Panc1 (cell line): ENCODE measurements at regions not wholly inside any gene's neighbourhood (a gene's known extent, or its start where the extent isn't known, plus 50 kb on each side); places are given as distances from the start of the nearest gene placed in this dataset.

ENCODE experiments used
- ATAC-seq: fragments of 200-7000 bp; cut with Tn5 transposase; 2 replicates; pipeline ENCODE4 v1.9.1; 2020; ENCODE audit warnings: mild to moderate bottlenecking, moderate library complexity
- BruUV-seq: library from RNA; stranded (reverse); fragments of 400-500 nt; replicated peaks from 2 replicates; lab custom pipeline; 2021; lab: Mats Ljungman, UMichigan
- CTCF ChIA-PET: fragments of 300-600 bp; sonication (Branson Sonifier 250); formaldehyde crosslinking; loops from one replicate; lab custom pipeline; 2022; ENCODE audit warnings: antibody characterized with exemption; lab: Charles Lee
- POLR2A ChIA-PET: fragments of 300-600 bp; sonication (Branson Sonifier 250); formaldehyde crosslinking; loops from one replicate; lab custom pipeline; 2022; ENCODE audit warnings: antibody characterized with exemption; lab: Charles Lee
- DNase-seq: peaks from one replicate; pipeline ENCODE4 v3.0.0-alpha.2; 2010; ENCODE audit warnings: low read depth, low spot score
- H3K27ac ChIP-seq: 2 replicates; pipeline ENCODE4 v1.5.1; 2011; ENCODE audit warnings: mild to moderate bottlenecking, low read length, inconsistent platforms
- H3K27me3 ChIP-seq: fragments of 200-500 bp; sonication (Bioruptor generic); 2 replicates; pipeline ENCODE4 v1.6.0; 2014; ENCODE audit warnings: low read length, inconsistent platforms; ENCODE audit not compliant: control insufficient read depth, insufficient read depth
- H3K36me3 ChIP-seq: fragments of 200-500 bp; sonication (Bioruptor generic); 2 replicates; pipeline ENCODE4 v1.5.1; 2014; ENCODE audit warnings: inconsistent platforms, mild to moderate bottlenecking, low read length, moderate library complexity; ENCODE audit not compliant: control insufficient read depth, insufficient read depth
- H3K4me1 ChIP-seq: 2 replicates; pipeline ENCODE4 v1.5.1; 2011; ENCODE audit warnings: inconsistent platforms, mild to moderate bottlenecking, low read length, moderate library complexity; ENCODE audit not compliant: control insufficient read depth, insufficient read depth
- H3K4me3 ChIP-seq, 2 experiments: 2 replicates each; pipeline ENCODE4 v1.5.1; 2011 to 2012; ENCODE audit warnings: low read depth in 2 of 2, low read length in 2 of 2, mild to moderate bottlenecking in 2 of 2, inconsistent platforms in 1 of 2, moderate library complexity in 1 of 2
- H3K9me3 ChIP-seq: fragments of 200-500 bp; sonication (Bioruptor generic); 2 replicates; pipeline ENCODE4 v1.5.1; 2014; ENCODE audit warnings: low read depth, mild to moderate bottlenecking, inconsistent platforms, low read length, moderate library complexity; ENCODE audit not compliant: control insufficient read depth, insufficient read depth
- CTCF ChIP-seq: fragments of 450-650 bp; IDR thresholded peaks from 2 replicates; pipeline ENCODE4 v1.5.1; 2017; ENCODE audit warnings: mild to moderate bottlenecking
- POLR2AphosphoS5 ChIP-seq: IDR thresholded peaks from 2 replicates; pipeline ENCODE4 v1.6.1; 2012; ENCODE audit warnings: mild to moderate bottlenecking, low read depth, low read length, moderate library complexity
- REST ChIP-seq, 2 experiments: IDR thresholded peaks; 2 replicates each; pipeline ENCODE4 v1.6.1; 2011 to 2012; ENCODE audit warnings: low read depth in 2 of 2, control low read depth in 1 of 2, low read length in 1 of 2, mild to moderate bottlenecking in 1 of 2, moderate library complexity in 1 of 2; ENCODE audit not compliant: insufficient read depth in 1 of 2
- SIN3A ChIP-seq: IDR thresholded peaks from 2 replicates; pipeline ENCODE4 v1.6.1; 2012; ENCODE audit warnings: low read depth, mild to moderate bottlenecking, low read length, moderate library complexity, borderline replicate concordance; ENCODE audit not compliant: insufficient read depth
- TCF7L2 ChIP-seq: IDR thresholded peaks from 2 replicates; pipeline ENCODE4 v1.6.1; 2011; ENCODE audit warnings: mild to moderate bottlenecking, low read depth, low read length, inconsistent platforms
- in situ Hi-C: cut with HindIII; loops from 2 replicates; pipeline ENCODE4 v1.10.0; 2016; ENCODE audit warnings: low sequenced_read_pairs, low pct_unique_long_range_greater_than_20kb
- intact Hi-C: fragments of 100-400 bp; cut with micrococcal nuclease; formaldehyde crosslinking; loops from one replicate; pipeline ENCODE4 v1.10.0; 2022; ENCODE audit not compliant: unreplicated experiment

- intact Hi-C loops, result no loop called here
- no peak overlapping the region for H3K27ac ChIP-seq
- DNase-seq, result no peak
- ChIA-PET POLR2A (no interaction called here), CTCF (no interaction called here)
- no peaks in the 10 kb centered on the region for H3K27me3 ChIP-seq
- no peak for TF ChIP-seq POLR2AphosphoS5
- no peak for TF ChIP-seq SIN3A
- TF ChIP-seq CTCF, result no peak
- TF ChIP-seq REST (IDR thresholded peaks at IDR 0.05; ENCODE audit: insufficient read depth in 1 of 2, low read depth in 2 of 2, low read length in 1 of 2), result no peak
- TF ChIP-seq TCF7L2, result no peak
- no peaks in the 10 kb centered on the region for H3K36me3 ChIP-seq
- H3K4me1 ChIP-seq, result no peaks in the 10 kb centered on the region
- no peak overlapping the region for H3K4me3 ChIP-seq
- no peak for ATAC-seq
- in situ Hi-C loops, result no loop called here
- no peaks in the 10 kb centered on the region for H3K9me3 ChIP-seq
- BruUV-seq, result no TSS peak
Measured at GRCh38 chr1:115159958-115160357, 70.7 kb upstream of the TSPAN2 start.

GRCh38 chr1:115158181-115158580, 68.9 kb upstream of the TSPAN2 start:
- DNase-seq, result no peak
- Histone ChIP-seq H3K36me3 (no peaks in the 10 kb centered on the region), H3K9me3 (no peaks in the 10 kb centered on the region), H3K27me3 (no peaks in the 10 kb centered on the region), H3K27ac (no peak overlapping the region), H3K4me1 (no peaks in the 10 kb centered on the region), H3K4me3 (no peak overlapping the region)
- intact Hi-C loops (no loop called here), in situ Hi-C loops (no loop called here)
- ATAC-seq, result no peak
- no peak for TF ChIP-seq REST (IDR thresholded peaks at IDR 0.05; ENCODE audit: insufficient read depth in 1 of 2, low read depth in 2 of 2, low read length in 1 of 2)
- no peak for TF ChIP-seq POLR2AphosphoS5
- TF ChIP-seq SIN3A, result no peak
- no peak for TF ChIP-seq TCF7L2
- no peak for TF ChIP-seq CTCF
- BruUV-seq, result no TSS peak
- CTCF ChIA-PET, result no interaction called here
- POLR2A ChIA-PET, result no interaction called here
